ENCODE measurements at regions not wholly inside any gene's neighbourhood (a gene's known extent, or its start where the extent isn't known, plus 50 kb on each side); places are given as distances from the start of the nearest gene placed in this dataset.
"Not testable (repeated sequence)": the region's sequence is repeated elsewhere in the genome, so short reads cannot be mapped to it uniquely, and the experiment has no call there.

DNA sequence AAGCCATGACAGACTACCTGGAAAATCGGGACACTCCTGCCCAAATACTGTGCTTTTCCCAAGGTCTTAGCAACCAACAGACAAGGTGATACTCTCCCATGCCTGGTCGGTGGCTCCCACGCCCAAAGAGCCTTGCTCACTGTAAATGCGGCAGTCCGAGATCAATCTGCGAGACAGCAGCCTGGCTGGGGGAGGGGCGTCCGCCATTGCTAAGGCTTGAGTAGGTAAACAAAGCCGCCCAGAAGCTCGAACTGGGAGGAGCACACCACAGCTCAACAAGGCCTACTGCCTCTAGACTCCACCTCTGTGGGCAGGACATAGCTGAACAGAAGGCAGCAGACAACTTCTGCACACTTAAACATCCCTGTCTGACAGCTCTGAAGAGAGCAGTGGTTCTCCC lies 272.1 kb upstream of the CCNG1 start:
- TF ChIP-seq, protein P1, sequence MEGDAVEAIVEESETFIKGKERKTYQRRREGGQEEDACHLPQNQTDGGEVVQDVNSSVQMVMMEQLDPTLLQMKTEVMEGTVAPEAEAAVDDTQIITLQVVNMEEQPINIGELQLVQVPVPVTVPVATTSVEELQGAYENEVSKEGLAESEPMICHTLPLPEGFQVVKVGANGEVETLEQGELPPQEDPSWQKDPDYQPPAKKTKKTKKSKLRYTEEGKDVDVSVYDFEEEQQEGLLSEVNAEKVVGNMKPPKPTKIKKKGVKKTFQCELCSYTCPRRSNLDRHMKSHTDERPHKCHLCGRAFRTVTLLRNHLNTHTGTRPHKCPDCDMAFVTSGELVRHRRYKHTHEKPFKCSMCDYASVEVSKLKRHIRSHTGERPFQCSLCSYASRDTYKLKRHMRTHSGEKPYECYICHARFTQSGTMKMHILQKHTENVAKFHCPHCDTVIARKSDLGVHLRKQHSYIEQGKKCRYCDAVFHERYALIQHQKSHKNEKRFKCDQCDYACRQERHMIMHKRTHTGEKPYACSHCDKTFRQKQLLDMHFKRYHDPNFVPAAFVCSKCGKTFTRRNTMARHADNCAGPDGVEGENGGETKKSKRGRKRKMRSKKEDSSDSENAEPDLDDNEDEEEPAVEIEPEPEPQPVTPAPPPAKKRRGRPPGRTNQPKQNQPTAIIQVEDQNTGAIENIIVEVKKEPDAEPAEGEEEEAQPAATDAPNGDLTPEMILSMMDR (conservative IDR thresholded peaks at IDR 0.05; ENCODE audit: low read depth, low read length): no peak
- H3K4me3 ChIP-seq (ENCODE audit: low read depth, low read length): no peak overlapping the region
- DNase-seq (ENCODE audit: low read depth): no peak

DNA sequence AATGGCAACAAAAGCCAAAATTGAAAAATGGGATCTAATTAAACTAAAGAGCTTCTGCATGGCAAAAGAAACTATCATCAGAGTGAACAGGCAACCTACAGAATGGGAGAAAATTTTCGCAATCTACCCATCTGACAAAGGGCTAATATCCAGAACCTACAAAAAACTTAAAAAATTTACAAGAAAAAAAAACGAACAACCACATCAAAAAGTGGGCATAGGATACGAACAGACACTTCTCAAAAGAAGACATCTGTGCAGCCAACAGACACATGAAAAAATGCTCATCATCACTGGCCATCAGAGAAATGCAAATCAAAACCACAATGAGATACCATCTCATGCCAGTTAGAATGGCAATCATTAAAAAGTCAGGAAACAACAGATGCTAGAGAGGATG lies 267.2 kb upstream of the CCNG1 start:
- not testable (repeated sequence) for H3K4me3 ChIP-seq (ENCODE audit: low read depth, low read length); DNase-seq (ENCODE audit: low read depth)

- H3K4me3 ChIP-seq (ENCODE audit: low read depth, low read length): no peak overlapping the region
- DNase-seq (ENCODE audit: low read depth): no peak
- TF ChIP-seq, protein P1 (conservative IDR thresholded peaks at IDR 0.05; ENCODE audit: low read depth, low read length): no peak
Measured at GRCh38 chr5:163172540-163173338, 264.7 kb upstream of the CCNG1 start.

DNA sequence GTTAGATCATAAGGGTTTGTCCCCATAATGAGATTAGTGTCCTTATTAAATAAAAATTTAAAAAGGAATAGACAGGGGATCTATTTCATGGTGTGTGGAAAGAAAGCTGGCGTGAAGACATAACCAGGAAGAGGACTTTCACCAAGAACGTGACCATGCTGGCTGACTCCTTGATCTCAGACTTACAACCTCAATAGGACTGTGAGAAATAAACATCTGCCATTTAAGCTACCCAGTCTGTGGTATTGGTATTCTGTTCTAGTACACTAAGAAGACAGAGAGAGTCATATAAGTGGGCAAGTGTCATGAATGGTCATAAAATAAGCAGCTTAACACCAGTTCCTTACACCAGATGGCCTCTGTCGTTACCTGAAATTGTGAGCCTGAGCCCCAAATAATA lies 259.4 kb upstream of the CCNG1 start:
- DNase-seq (ENCODE audit: low read depth): no peak
- no peak overlapping the region for H3K4me3 ChIP-seq (ENCODE audit: low read depth, low read length)
- TF ChIP-seq, protein P1 (conservative IDR thresholded peaks at IDR 0.05; ENCODE audit: low read depth, low read length): no peak

GRCh38 chr5:163185315-163185714 lies 252.1 kb upstream of the CCNG1 start:
- TF ChIP-seq, protein P1 (conservative IDR thresholded peaks at IDR 0.05; ENCODE audit: low read depth, low read length): no peak
- no peak for DNase-seq (ENCODE audit: low read depth)
- H3K4me3 ChIP-seq (ENCODE audit: low read depth, low read length): no peak overlapping the region

GRCh38 chr5:163189023-163189553 lies 248.3 kb upstream of the CCNG1 start:
- DNase-seq (ENCODE audit: low read depth): no peak
- no peak overlapping the region for H3K4me3 ChIP-seq (ENCODE audit: low read depth, low read length)
- TF ChIP-seq, protein P1 (conservative IDR thresholded peaks at IDR 0.05; ENCODE audit: low read depth, low read length): no peak

DNA sequence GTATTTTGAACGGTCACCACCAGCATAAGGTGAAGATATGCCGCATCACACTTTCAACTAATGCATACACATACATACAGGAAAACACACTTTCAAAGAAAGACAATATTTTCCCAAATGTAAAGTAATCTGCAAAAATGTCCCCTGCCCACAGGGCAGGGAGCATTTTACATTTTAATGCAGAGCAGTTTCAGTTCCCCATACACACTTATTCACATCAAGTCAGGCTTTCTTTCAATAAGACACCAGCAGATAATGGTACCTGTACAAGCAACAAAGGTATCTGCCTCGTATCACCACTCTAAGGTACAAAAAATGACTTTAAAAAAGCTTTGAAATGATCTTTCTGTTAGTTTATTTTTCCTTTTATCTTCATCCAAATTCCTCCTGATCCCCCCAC lies 247.1 kb upstream of the CCNG1 start:
- no peak for DNase-seq (ENCODE audit: low read depth)
- TF ChIP-seq, protein P1 (conservative IDR thresholded peaks at IDR 0.05; ENCODE audit: low read depth, low read length): no peak
- H3K4me3 ChIP-seq (ENCODE audit: low read depth, low read length): no peak overlapping the region
